Heart right ventricle (tissue), 16 donors: ENCODE measurements at regions not wholly inside any gene's neighbourhood (a gene's known extent, or its start where the extent isn't known, plus 50 kb on each side); places are given as distances from the start of the nearest gene placed in this dataset.

ENCODE experiments used
- ATAC-seq, 8 donors: fragments of 200-7000 bp; cut with Tn5 transposase; one replicate each; pipeline ENCODE4 v1.9.1; 2020; ENCODE audit warnings: mild to moderate bottlenecking in 8 of 8, moderate library complexity in 8 of 8, moderate number of reproducible peaks in 1 of 8
- DNase-seq, 2 donors: peaks; one replicate each; pipeline ENCODE4 v3.0.0-alpha.2; 2020
- H3K27ac ChIP-seq, 10 donors: fragments of 200-600 bp; sonication (generic) in 2 of 10; one replicate each; pipeline versions ENCODE4 v1.5.0 to v1.8.0; 2020 to 2022; ENCODE audit warnings: mild to moderate bottlenecking in 3 of 10
- H3K27me3 ChIP-seq, 7 donors: fragments of 200-600 bp; one replicate each; pipeline ENCODE4 v1.8.0; 2021 to 2022; ENCODE audit warnings: mild to moderate bottlenecking in 2 of 7
- H3K36me3 ChIP-seq, 9 donors: fragments of 200-600 bp; sonication (generic) in 1 of 9; one replicate each; pipeline versions ENCODE4 v1.5.0 to v1.8.0; 2020 to 2022; ENCODE audit warnings: mild to moderate bottlenecking in 2 of 9
- H3K4me1 ChIP-seq, 9 donors: fragments of 200-600 bp; sonication (generic) in 1 of 9; one replicate each; pipeline versions ENCODE4 v1.5.0 to v1.8.0; 2020 to 2022; ENCODE audit warnings: mild to moderate bottlenecking in 4 of 9
- H3K4me3 ChIP-seq, 10 donors: fragments of 200-600 bp; sonication (generic) in 2 of 10; one replicate each; pipeline versions ENCODE4 v1.5.0 to v1.8.0; 2020 to 2022; ENCODE audit warnings: mild to moderate bottlenecking in 7 of 10, moderate library complexity in 2 of 10
- H3K9me3 ChIP-seq, 11 donors: fragments of 200-600 bp in 10 of 11; sonication (generic) in 2 of 11; one replicate each; pipeline versions ENCODE4 v1.5.0 to v1.8.0; 2013 to 2022; ENCODE audit warnings: mild to moderate bottlenecking in 2 of 11, control low read depth in 1 of 11, moderate library complexity in 1 of 11
- CTCF ChIP-seq, 9 donors: fragments of 200-600 bp; sonication (generic) in 2 of 9; IDR thresholded peaks; one replicate each; pipeline versions ENCODE4 v1.5.0 to v1.8.0; 2021 to 2022; ENCODE audit warnings: antibody characterized with exemption in 9 of 9, mild to moderate bottlenecking in 5 of 9, moderate library complexity in 1 of 9
- WGBS, 2 donors: extraction: QIAGEN DNeasy Blood & Tissue Kit; methylation state at CpG; one replicate each; pipeline ENCODE4 v1.1.7; 2013; ENCODE audit warnings: inconsistent platforms in 1 of 2; 5-methylcytosine and 5-hydroxymethylcytosine counted together
- intact Hi-C, 10 donors: fragments of 100-400 bp; cut with DNase I; formaldehyde crosslinking; loops; one replicate each; pipeline versions ENCODE4 v1.11.1 to v1.14.2; 2022
- donor health status: Arrhythmogenic right ventricular cardiomyopathy.
- donor health status: ischemic (EF 13 %, LVEDD 7.1; RV severe dilation, severe dysfunction).
- donor health status: healthy with polysubstance abuse.
- donor health status: DM: no; HTN: yes; CAD: no.
- donor health status: DM: no; HTN: no; CAD: no.
- donor health status: ischemic (EF 25% LVEDD 6.9; RV normal size, moderate dysfunction).
- donor health status: ischemic (EF 25% LVEDD 5.7; RV mildly dilated, moderate dysfunction).
- donor health status: healthy.
- donor health status: DM: yes; HTN: yes; CAD: no.
- donor health status: Ischemic cardiomyopathy.
- donor health status: ischemic (EF 35%, LVEDD 5.7; RV mildly dilated, moderate dysfunction).
- donor health status: nonischemic (EF 11% LVEDD 7.7; RV severe dilation, severe dysfunction).
- donor health status: DM: yes; HTN: yes; CAD: no.
- donor health status: PGD.
- donor health status: ischemic (EF 29% LVEDD 5.4; RV normal size, mild dysfunction).
- donor health status: nonischemic (EF 23%, LVEDD 6.1; RV moderate dilation, normal function).

DNA sequence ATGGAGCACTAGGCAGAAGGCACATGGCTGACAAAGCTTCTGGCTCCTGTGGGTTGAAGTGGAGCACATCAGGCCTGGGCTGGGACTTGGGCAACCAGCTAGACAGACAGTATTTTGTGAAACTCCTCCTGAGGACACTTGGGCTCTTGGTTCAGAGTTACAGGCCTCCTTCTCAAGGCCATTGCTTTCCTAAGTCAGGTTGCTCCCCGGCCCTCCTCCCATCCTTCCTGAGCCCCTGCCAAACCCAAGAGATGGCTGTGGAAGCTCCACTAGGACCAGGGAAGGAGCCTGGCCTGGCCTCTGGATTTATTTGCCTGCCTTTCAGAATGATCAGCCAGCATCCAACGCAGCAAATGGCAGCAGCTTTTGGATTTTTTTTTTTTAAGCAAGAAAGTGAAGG, 56.3 kb downstream of the MAGEF1 start:
- ATAC-seq (no peak), DNase-seq (no peak)
- H3K27me3 ChIP-seq: no peaks in the 10 kb centered on the region
- no peak for TF ChIP-seq CTCF (IDR thresholded peaks at IDR 0.05)
- no peak overlapping the region for H3K27ac ChIP-seq
- H3K4me1 ChIP-seq: peaks cover 0 to 41% (median 10%) of the 10 kb centered on the region in 9 donors
- peaks cover 0 to 15% (median 0%) of the 10 kb centered on the region in 11 donors for H3K9me3 ChIP-seq
- intact Hi-C loops: no loop called here
- WGBS, 2 donors: 70 to 75% methylated on average over 2 of the region's 2 CpGs
- H3K36me3 ChIP-seq: no peaks in the 10 kb centered on the region
- no peak overlapping the region for H3K4me3 ChIP-seq

GRCh38 chr3:184654375-184654774, 57.5 kb downstream of the MAGEF1 start:
- Histone ChIP-seq H3K9me3 (peaks cover 0 to 15% (median 0%) of the 10 kb centered on the region in 11 donors), H3K36me3 (no peaks in the 10 kb centered on the region), H3K4me3 (no peak overlapping the region), H3K27me3 (no peaks in the 10 kb centered on the region), H3K4me1 (peaks cover 0 to 32% (median 7%) of the 10 kb centered on the region in 9 donors), H3K27ac (no peak overlapping the region)
- ATAC-seq: no peak
- TF ChIP-seq CTCF (IDR thresholded peaks at IDR 0.05): no peak
- DNase-seq: no peak
- intact Hi-C loops: no loop called here

- no peak for TF ChIP-seq CTCF (IDR thresholded peaks at IDR 0.05)
- intact Hi-C loops: no loop called here
- no peaks in the 10 kb centered on the region for H3K36me3 ChIP-seq
- DNase-seq: no peak
- H3K9me3 ChIP-seq: peaks cover 0 to 15% (median 0%) of the 10 kb centered on the region in 11 donors
- peaks cover 0 to 23% (median 3%) of the 10 kb centered on the region in 9 donors for H3K4me1 ChIP-seq
- H3K27me3 ChIP-seq: no peaks in the 10 kb centered on the region
- H3K4me3 ChIP-seq: no peak overlapping the region
- WGBS, 2 donors: 79 to 82% methylated on average over 6 of the region's 6 CpGs
- ATAC-seq: no peak
- no peak overlapping the region for H3K27ac ChIP-seq
These were observed 59.4 kb downstream of the MAGEF1 start for GRCh38 chr3:184652465-184652864.

- ATAC-seq (peak in 2 of 8 donors; percentile 38 to 39), DNase-seq (no peak)
- Histone ChIP-seq H3K9me3 (peaks cover 0 to 15% (median 0%) of the 10 kb centered on the region in 11 donors), H3K27ac (no peak overlapping the region), H3K4me1 (peaks cover 0 to 20% (median 3%) of the 10 kb centered on the region in 9 donors), H3K4me3 (no peak overlapping the region), H3K36me3 (no peaks in the 10 kb centered on the region), H3K27me3 (no peaks in the 10 kb centered on the region)
- intact Hi-C loops: no loop called here
- 75 to 79% methylated on average over 6 of the region's 6 CpGs for WGBS, 2 donors
- TF ChIP-seq CTCF (IDR thresholded peaks at IDR 0.05): no peak
These were observed 60.0 kb downstream of the MAGEF1 start for GRCh38 chr3:184651904-184652303.
